HEK293 (cell line): ENCODE measurements at regions not wholly inside any gene's neighbourhood (a gene's known extent, or its start where the extent isn't known, plus 50 kb on each side); places are given as distances from the start of the nearest gene placed in this dataset.
A peak's percentile ranks its signal among the peaks of the same experiment; 100 is the strongest.

Experiments used
- CTCF ChIA-PET: fragments of 350-600 bp; formaldehyde crosslinking; extraction: SDS; loops from one replicate; lab custom pipeline; 2021; ENCODE audit warnings: antibody characterized with exemption; lab: Yijun Ruan, JAX
- POLR2A ChIA-PET: fragments of 300-600 bp; formaldehyde crosslinking; extraction: SDS; loops from one replicate; lab custom pipeline; 2020; ENCODE audit warnings: antibody characterized with exemption, inconsistent platforms; lab: Yijun Ruan, JAX
- H3K27ac ChIP-seq: fragments of 200-500 bp; sonication (Bioruptor generic); 2 replicates; pipeline ENCODE4 v1.5.1; 2014; ENCODE audit warnings: low read depth, low read length, control low read depth, inconsistent platforms; ENCODE audit errors: extremely low read depth
- H3K36me3 ChIP-seq, 2 experiments: fragments of 200-500 bp in 1 of 2; sonication (Bioruptor generic) in 1 of 2; 1 replicate in 1 of 2; 2 replicates in 1 of 2; pipeline ENCODE4 v1.5.1; 2014 to 2017; ENCODE audit warnings: inconsistent platforms in 2 of 2, low read length in 2 of 2; ENCODE audit not compliant: control insufficient read depth in 2 of 2, insufficient read depth in 1 of 2
- H3K4me1 ChIP-seq: fragments of 200-500 bp; sonication (Bioruptor generic); 2 replicates; pipeline ENCODE4 v1.5.1; 2014; ENCODE audit warnings: mild to moderate bottlenecking, low read length, inconsistent platforms; ENCODE audit not compliant: control insufficient read depth, insufficient read depth
- H3K4me3 ChIP-seq: 2 replicates; pipeline ENCODE4 v1.5.1; 2011; ENCODE audit warnings: low read depth, mild to moderate bottlenecking, control low read depth, low read length, moderate library complexity
- H3K9me3 ChIP-seq: fragments of 200-500 bp; sonication (Bioruptor generic); 2 replicates; pipeline ENCODE4 v1.5.1; 2014; ENCODE audit warnings: low read depth, low read length, inconsistent platforms; ENCODE audit not compliant: control insufficient read depth, insufficient read depth
- CTCF ChIP-seq: fragments of 450-650 bp; formaldehyde crosslinking; IDR thresholded peaks from 2 replicates; pipeline ENCODE4 v1.5.1; 2016; ENCODE audit warnings: missing biosample characterization, missing genetic modification characterization
- KLF16 ChIP-seq: fragments of 450-650 bp; formaldehyde crosslinking; IDR thresholded peaks from 2 replicates; pipeline ENCODE4 v1.5.1; 2017; ENCODE audit warnings: missing biosample characterization, missing genetic modification characterization
- PRDM1 ChIP-seq: fragments of 450-650 bp; formaldehyde crosslinking; IDR thresholded peaks from 2 replicates; pipeline ENCODE4; 2016; ENCODE audit warnings: missing biosample characterization, missing genetic modification characterization
- SP2 ChIP-seq: fragments of 450-650 bp; formaldehyde crosslinking; IDR thresholded peaks from 2 replicates; pipeline ENCODE4 v1.5.1; 2016; ENCODE audit warnings: missing biosample characterization, missing genetic modification characterization
- SP7 ChIP-seq: fragments of 450-650 bp; formaldehyde crosslinking; IDR thresholded peaks from 2 replicates; pipeline ENCODE4 v1.5.1; 2016; ENCODE audit warnings: missing biosample characterization, missing genetic modification characterization
- ZBTB21 ChIP-seq: fragments of 450-650 bp; formaldehyde crosslinking; IDR thresholded peaks from 2 replicates; pipeline ENCODE4 v1.5.1; 2017; ENCODE audit warnings: missing biosample characterization, missing genetic modification characterization
- ZNF266 ChIP-seq: fragments of 450-650 bp; formaldehyde crosslinking; IDR thresholded peaks from 2 replicates; pipeline ENCODE4 v1.5.1; 2016; ENCODE audit warnings: missing biosample characterization, missing genetic modification characterization, low read depth
- ZNF280D ChIP-seq: fragments of 450-650 bp; formaldehyde crosslinking; IDR thresholded peaks from 2 replicates; pipeline ENCODE4 v1.5.1; 2016; ENCODE audit warnings: missing biosample characterization, missing genetic modification characterization
- ZNF350 ChIP-seq: fragments of 450-650 bp; formaldehyde crosslinking; IDR thresholded peaks from 2 replicates; pipeline ENCODE4 v1.5.0; 2017; ENCODE audit warnings: missing biosample characterization, mild to moderate bottlenecking, missing genetic modification characterization
- ZNF366 ChIP-seq: fragments of 450-650 bp; formaldehyde crosslinking; conservative IDR thresholded peaks from 2 replicates; pipeline ENCODE4 v1.5.1; 2016; ENCODE audit warnings: missing biosample characterization, missing genetic modification characterization
- ZNF48 ChIP-seq: fragments of 450-650 bp; formaldehyde crosslinking; IDR thresholded peaks from 2 replicates; pipeline ENCODE4 v1.5.1; 2016; ENCODE audit warnings: missing biosample characterization, missing genetic modification characterization
- ZNF501 ChIP-seq: fragments of 450-650 bp; formaldehyde crosslinking; IDR thresholded peaks from 2 replicates; pipeline ENCODE4 v1.5.1; 2016; ENCODE audit warnings: missing biosample characterization, missing genetic modification characterization
- ZNF629 ChIP-seq: fragments of 450-650 bp; formaldehyde crosslinking; IDR thresholded peaks from 2 replicates; pipeline ENCODE4 v1.5.1; 2017; ENCODE audit warnings: missing biosample characterization, missing genetic modification characterization
- ZNF670 ChIP-seq: fragments of 450-650 bp; formaldehyde crosslinking; IDR thresholded peaks from 2 replicates; pipeline ENCODE4 v1.5.1; 2016; ENCODE audit warnings: missing biosample characterization, missing genetic modification characterization, low read depth
- TF ChIP-seq, protein P1 (sequence below): fragments of 450-650 bp; formaldehyde crosslinking; IDR thresholded peaks from 2 replicates; pipeline ENCODE4 v1.5.1; 2017; ENCODE audit warnings: missing biosample characterization, missing genetic modification characterization
- TF ChIP-seq, protein P2 (sequence below): fragments of 450-650 bp; formaldehyde crosslinking; IDR thresholded peaks from 2 replicates; pipeline ENCODE4 v1.5.1; 2016; ENCODE audit warnings: missing biosample characterization, missing genetic modification characterization
- TF ChIP-seq, protein P3 (sequence below): fragments of 450-650 bp; formaldehyde crosslinking; IDR thresholded peaks from 2 replicates; pipeline ENCODE4 v1.5.1; 2016; ENCODE audit warnings: missing biosample characterization, missing genetic modification characterization
- TF ChIP-seq, protein P4 (sequence below): fragments of 450-650 bp; formaldehyde crosslinking; IDR thresholded peaks from 2 replicates; pipeline ENCODE4 v1.5.1; 2016; ENCODE audit warnings: missing biosample characterization, missing genetic modification characterization

DNA sequence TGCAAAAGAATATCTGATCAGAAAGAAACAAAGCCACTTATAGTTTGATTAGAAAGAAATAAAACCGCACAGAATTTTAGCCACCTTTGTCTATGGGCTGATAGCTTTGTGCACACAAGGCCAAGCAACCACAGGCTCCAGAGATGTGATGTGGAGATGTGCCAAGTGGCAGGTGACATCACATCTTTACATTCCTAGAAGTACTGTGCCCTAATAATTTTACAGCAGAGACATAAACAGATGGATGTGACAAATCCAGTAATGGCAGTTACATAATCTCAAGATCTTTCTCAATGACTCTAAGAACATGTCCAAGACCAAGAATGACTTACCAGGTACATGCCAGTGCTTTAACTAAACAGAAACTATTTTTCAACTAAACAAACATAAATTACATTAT, 159.5 kb downstream of the LTN1 start:
- Histone ChIP-seq H3K4me1 (no peaks in the 10 kb centered on the region), H3K27ac (no peak overlapping the region), H3K4me3 (no peak overlapping the region), H3K36me3 (no peaks in the 10 kb centered on the region), H3K9me3 (no peaks in the 10 kb centered on the region)
- ChIA-PET POLR2A (no interaction called here), CTCF (no interaction called here)
- TF ChIP-seq ZBTB21 (tag by site-specific recombination) (peak; percentile 53; the same call in 1 of the 2 replicates), PRDM1 (tag by site-specific recombination) (no peak), ZNF366 (tag by site-specific recombination) (peak; percentile 49), SP2 (tag by site-specific recombination) (no peak), ZNF629 (tag by site-specific recombination) (0 out of 2 replicates have a peak, but pooled peaks have one; percentile 40), ZNF501 (tag by site-specific recombination) (no peak), KLF16 (tag by site-specific recombination) (0 out of 2 replicates have a peak, but pooled peaks have one; percentile 32)
- TF ChIP-seq, protein P1, sequence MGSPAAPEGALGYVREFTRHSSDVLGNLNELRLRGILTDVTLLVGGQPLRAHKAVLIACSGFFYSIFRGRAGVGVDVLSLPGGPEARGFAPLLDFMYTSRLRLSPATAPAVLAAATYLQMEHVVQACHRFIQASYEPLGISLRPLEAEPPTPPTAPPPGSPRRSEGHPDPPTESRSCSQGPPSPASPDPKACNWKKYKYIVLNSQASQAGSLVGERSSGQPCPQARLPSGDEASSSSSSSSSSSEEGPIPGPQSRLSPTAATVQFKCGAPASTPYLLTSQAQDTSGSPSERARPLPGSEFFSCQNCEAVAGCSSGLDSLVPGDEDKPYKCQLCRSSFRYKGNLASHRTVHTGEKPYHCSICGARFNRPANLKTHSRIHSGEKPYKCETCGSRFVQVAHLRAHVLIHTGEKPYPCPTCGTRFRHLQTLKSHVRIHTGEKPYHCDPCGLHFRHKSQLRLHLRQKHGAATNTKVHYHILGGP (tag by site-specific recombination), result peak; percentile 90
- TF ChIP-seq, protein P2, sequence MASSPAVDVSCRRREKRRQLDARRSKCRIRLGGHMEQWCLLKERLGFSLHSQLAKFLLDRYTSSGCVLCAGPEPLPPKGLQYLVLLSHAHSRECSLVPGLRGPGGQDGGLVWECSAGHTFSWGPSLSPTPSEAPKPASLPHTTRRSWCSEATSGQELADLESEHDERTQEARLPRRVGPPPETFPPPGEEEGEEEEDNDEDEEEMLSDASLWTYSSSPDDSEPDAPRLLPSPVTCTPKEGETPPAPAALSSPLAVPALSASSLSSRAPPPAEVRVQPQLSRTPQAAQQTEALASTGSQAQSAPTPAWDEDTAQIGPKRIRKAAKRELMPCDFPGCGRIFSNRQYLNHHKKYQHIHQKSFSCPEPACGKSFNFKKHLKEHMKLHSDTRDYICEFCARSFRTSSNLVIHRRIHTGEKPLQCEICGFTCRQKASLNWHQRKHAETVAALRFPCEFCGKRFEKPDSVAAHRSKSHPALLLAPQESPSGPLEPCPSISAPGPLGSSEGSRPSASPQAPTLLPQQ (tag by site-specific recombination), result peak; percentile 40; the same call in 1 of the 2 replicates

GRCh38 chr21:28832715-28833061, 160.0 kb downstream of the LTN1 start:
- H3K9me3 ChIP-seq, result no peaks in the 10 kb centered on the region
- no peaks in the 10 kb centered on the region for H3K36me3 ChIP-seq
- CTCF ChIA-PET, result no interaction called here
- POLR2A ChIA-PET, result no interaction called here
- H3K4me3 ChIP-seq, result no peak overlapping the region
- TF ChIP-seq ZNF48 (no peak), ZNF670 (no peak), SP7 (tag by site-specific recombination) (no peak), KLF16 (tag by site-specific recombination) (no peak), ZNF350 (tag by site-specific recombination) (no peak), ZNF266 (tag by site-specific recombination) (no peak), ZNF280D (tag by site-specific recombination) (no peak), CTCF (tag by site-specific recombination) (no peak)
- TF ChIP-seq, protein P2 (tag by site-specific recombination), result no peak
- TF ChIP-seq, protein P3, sequence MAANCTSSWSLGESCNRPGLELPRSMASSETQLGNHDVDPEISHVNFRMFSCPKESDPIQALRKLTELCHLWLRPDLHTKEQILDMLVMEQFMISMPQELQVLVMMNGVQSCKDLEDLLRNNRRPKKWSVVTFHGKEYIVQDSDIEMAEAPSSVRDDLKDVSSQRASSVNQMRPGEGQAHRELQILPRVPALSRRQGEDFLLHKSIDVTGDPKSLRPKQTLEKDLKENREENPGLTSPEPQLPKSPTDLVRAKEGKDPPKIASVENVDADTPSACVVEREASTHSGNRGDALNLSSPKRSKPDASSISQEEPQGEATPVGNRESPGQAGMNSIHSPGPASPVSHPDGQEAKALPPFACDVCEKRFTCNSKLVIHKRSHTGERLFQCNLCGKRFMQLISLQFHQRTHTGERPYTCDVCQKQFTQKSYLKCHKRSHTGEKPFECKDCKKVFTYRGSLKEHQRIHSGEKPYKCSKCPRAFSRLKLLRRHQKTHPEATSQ (tag by site-specific recombination), result no peak
- TF ChIP-seq, protein P4, sequence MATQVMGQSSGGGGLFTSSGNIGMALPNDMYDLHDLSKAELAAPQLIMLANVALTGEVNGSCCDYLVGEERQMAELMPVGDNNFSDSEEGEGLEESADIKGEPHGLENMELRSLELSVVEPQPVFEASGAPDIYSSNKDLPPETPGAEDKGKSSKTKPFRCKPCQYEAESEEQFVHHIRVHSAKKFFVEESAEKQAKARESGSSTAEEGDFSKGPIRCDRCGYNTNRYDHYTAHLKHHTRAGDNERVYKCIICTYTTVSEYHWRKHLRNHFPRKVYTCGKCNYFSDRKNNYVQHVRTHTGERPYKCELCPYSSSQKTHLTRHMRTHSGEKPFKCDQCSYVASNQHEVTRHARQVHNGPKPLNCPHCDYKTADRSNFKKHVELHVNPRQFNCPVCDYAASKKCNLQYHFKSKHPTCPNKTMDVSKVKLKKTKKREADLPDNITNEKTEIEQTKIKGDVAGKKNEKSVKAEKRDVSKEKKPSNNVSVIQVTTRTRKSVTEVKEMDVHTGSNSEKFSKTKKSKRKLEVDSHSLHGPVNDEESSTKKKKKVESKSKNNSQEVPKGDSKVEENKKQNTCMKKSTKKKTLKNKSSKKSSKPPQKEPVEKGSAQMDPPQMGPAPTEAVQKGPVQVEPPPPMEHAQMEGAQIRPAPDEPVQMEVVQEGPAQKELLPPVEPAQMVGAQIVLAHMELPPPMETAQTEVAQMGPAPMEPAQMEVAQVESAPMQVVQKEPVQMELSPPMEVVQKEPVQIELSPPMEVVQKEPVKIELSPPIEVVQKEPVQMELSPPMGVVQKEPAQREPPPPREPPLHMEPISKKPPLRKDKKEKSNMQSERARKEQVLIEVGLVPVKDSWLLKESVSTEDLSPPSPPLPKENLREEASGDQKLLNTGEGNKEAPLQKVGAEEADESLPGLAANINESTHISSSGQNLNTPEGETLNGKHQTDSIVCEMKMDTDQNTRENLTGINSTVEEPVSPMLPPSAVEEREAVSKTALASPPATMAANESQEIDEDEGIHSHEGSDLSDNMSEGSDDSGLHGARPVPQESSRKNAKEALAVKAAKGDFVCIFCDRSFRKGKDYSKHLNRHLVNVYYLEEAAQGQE, result no peak
- H3K27ac ChIP-seq, result no peak overlapping the region
- H3K4me1 ChIP-seq, result no peaks in the 10 kb centered on the region
